GM18517 (cell line): ENCODE measurements at regions not wholly inside any gene's neighbourhood (a gene's known extent, or its start where the extent isn't known, plus 50 kb on each side); places are given as distances from the start of the nearest gene placed in this dataset.
"Not testable (repeated sequence)": the region's sequence is repeated elsewhere in the genome, so short reads cannot be mapped to it uniquely, and the experiment has no call there.

Experiments
- ATAC-seq: cut with Tn5 transposase; IDR thresholded peaks from one replicate; pipeline ENCODE4 v1.9.1; 2021; ENCODE audit warnings: mild to moderate bottlenecking, moderate library complexity; ENCODE audit not compliant: unreplicated experiment

DNA sequence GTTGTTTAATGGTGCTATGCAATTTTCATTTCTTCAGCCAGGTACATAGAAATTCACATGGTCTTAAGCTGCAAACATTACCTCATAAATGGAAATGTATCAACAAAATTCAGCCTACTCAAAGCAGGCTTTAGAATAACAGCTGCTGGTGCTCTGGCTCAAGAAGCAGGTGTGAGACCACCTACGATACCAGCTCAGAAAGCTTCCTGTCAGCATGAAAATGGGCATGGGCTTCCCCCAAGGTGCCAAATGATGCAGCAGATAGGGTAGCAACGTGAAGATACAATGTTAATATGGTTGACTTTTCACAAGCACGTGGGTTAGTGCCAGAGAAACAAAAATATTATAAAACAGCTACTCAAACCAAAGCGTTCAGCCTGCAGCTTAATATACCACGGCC is 343.4 kb upstream of the PRICKLE1 start:
- ATAC-seq = no peak

DNA sequence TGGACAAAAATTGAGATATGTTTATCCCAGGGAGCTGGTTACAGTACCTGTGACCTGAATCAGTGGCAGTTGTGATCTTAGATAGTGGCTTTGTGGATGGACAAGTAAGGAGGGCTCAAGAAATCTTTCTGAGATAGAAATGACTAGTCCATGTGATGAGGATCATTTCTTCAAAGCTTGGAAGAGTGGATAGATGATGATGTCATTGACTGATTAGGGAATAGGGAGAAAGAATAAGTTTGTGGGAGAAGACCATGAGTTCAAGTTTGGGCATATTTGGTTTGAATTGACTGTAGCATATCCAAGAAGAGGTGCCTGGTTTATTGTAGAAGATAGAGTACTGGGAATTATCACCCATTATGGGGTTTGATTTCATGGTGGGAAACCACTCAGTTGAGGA is 336.7 kb upstream of the PRICKLE1 start:
- no peak for ATAC-seq

DNA sequence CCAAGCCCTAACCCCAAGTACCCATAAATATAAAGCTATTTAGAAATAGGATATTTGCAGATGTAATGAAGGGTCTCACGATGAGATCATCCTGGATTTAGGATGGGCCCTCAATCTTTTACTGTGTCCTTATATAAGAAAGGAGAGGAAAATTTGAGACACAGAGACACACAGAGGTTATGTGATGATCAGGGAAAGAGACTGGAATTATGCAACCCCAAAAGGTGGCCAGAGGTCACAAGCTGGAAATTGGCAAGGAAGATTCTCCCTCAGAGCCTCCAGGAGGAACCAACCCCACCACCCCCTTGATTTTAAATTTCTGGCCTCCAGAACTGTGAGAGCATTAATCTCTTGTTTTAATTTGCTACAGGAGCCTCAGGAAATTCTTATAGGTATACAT is 334.9 kb upstream of the PRICKLE1 start:
- ATAC-seq = no peak

DNA sequence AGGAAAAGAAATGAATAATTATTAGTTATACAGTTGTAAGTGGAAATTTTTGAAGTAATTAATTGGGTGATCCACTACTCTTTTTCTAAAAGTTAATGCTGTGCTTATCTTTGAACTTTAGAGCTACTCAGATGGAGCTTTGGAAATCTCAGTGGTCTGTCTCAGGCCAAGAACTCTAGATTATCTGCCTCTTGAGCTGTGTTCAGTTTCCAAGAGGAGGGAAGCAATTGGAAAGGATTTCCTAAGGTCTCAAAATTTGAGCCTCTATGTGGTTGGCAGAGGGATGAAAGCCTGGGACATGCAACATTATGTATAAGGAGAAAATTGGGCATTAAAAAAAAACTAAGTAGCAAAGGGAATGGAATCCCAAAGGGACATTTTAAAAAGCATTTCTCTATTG is 334.0 kb upstream of the PRICKLE1 start:
- ATAC-seq = no peak

DNA sequence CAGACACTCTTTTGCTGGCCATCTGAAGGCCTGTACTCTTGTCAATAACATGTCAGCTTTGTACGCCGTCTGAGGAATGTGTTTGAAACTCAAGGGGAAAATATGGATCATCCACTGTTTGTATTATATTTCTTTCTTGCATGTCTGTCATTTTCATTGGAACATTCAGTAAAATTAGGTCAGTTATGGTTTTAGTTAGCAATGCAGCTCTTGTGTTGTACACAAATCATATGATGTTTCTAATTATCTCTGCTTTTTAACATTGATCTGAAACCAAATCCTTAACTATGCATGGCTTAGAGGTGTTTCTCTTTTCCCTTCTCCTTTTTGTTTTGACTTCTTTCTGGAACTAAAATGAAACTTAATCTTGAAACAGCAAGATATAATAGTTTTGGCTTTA is 333.6 kb upstream of the PRICKLE1 start:
- no peak for ATAC-seq

DNA sequence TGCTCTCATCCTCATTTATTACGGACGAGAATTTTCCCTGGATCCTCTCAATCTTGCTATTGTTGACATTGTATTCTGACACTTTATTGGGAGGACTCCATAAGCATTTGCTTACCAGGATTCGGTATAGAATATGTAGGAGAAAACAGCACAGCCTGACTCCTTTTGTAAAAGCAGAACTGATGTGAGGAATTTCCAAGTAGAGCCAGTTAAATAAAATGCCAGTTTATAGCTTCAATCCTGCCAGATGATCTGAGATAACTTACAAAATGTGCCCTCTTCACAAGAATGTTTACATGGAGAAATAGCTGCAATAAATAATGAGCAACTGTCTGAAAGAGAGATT is 332.9 kb upstream of the PRICKLE1 start:
- no peak for ATAC-seq

DNA sequence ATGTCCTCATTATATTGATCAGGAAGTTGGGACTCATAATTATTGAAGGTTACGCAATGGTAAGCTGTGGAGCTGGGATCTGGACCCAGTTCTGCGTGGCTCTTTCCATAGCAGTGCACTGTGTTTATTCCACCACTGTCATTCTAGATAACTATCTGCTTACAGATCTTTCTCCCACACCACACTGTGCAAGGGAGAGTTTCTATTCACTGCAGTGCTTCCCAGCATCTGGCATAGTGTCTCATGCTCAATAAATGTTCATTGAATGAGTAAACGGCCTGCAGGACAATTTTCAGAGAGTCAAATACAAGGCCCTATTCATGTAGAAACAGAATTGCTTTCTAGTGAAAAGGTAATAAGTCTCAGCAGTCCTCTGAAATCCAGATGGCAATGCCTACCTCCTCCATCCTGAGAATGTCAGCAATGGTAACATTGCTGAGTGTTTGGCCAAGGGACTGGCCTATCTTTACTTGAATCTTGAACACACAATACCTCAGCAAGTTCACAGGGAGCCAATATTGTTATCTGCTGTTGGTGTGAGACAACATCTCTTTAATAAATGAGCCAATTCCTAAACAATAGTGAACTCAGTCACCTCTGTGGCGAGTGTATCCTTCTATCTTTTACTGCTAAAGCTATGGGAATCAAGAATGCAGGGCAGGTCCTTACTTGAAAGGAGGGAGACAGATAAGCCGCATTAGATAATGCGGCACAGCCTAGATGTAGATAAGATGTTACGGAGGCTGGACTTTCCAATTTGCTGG is 332.4 kb upstream of the PRICKLE1 start:
- ATAC-seq = no peak

DNA sequence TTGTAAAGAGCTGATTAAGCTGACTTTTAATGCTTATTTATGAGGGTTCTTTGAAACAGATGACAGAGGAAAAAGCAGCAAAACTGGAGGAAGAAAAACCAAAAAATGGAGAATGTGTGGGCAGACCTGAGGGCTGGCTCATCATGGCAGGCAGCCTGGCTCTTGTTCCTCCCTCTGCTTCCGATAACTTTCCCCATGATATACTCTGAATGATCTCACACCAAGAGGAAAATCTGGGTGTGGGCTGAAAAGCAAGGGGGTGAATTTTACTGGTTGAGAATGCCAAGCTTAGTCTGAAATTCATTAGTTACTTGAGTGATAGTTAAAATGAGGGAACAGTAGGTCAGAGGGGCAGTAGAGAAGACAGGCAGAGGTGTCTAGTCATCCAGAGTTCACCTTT is 330.1 kb upstream of the PRICKLE1 start:
- ATAC-seq = no peak

DNA sequence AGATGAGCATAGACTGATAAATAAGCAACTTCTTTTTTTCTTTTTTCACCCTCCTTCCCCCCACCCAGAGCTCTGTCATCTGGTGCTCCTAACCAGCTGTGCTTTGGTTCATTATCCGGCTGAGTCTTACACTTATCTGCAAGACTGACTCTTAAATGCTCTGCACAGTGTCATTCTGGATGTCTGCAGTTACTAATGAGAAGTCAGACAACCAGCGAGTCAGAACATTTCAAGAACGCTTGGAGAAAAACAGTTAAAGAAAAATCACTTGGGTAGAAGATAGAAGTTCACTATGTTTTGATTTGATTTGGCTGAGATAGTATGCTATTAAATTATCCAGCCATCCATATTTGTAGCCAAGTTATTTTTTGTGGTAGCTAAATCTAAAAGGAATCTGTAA is 328.9 kb upstream of the PRICKLE1 start:
- ATAC-seq = no peak

DNA sequence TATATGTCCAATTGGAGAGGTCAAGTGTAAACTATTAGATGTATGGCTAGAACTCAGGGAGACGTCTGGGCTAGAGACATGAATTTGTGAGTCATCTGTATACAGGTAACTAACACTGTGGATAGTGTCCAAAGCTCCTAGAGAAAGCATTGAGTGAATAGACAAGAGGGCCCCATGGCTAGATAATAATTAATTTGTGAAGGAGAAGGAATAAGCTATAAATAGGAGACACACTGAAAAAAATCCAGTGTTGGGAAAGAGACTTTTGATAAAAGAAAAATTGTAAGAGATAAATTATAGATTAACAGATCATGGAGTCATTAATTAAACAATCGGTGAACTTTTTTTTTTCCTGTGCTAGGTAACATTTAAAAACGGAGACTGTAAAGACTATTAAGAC is 326.6 kb upstream of the PRICKLE1 start:
- no peak for ATAC-seq

DNA sequence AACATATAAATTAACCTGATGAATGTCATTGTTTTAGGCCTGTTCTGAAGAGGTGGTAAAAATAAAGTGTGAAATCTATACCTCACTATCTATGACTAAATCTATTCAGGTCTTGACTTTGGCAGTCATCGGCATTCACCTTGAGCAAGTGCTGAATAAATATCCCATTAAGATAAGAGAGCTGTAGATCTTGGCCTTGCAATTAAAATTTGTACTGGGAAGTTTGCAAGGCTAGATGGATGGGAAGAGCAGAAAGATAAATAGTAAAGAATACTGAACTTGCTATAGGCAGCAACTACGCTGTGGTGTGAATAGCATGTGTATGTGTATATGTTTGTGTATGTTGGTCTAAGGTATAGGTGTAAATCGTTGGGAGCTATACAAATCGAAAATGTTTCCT is 325.9 kb upstream of the PRICKLE1 start:
- ATAC-seq = no peak

DNA sequence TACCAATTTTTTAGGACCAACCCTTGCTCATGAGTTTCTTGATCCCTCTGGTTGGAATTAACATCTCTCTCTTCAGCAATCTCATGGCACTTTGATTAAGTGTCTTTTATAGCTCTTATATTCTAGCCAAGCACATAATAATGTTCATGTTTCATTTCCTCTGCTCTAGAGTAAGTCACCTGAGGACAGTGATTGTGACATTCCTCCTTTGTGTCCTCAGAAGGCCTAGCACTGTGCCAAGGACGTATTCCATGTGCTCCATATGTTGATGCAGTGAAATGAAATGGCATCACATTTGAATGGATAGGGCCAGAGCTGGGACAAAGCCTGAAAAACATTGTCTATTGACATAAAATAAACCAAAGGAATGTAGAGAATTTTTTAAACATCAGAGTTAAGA is 322.8 kb upstream of the PRICKLE1 start:
- ATAC-seq = no peak

DNA sequence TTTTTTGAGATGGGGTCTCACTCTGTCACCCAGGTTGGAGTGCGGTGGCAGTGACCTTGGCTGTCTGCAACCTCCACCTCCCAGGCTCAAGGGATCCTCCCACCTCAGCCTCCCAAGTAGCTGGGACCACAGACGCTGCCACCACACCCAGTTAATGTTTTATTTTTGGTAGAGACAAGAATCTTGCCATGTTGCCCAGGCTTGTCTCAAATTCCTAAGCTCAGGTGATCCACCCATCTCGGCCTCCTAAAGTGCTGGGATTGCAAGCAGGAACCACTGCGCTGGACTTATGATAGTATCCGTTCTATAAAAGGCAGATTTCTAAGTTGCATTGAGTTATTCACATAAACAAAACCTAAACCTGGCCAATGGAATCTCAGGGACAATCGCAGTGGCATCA is 321.1 kb upstream of the PRICKLE1 start:
- ATAC-seq = no peak

DNA sequence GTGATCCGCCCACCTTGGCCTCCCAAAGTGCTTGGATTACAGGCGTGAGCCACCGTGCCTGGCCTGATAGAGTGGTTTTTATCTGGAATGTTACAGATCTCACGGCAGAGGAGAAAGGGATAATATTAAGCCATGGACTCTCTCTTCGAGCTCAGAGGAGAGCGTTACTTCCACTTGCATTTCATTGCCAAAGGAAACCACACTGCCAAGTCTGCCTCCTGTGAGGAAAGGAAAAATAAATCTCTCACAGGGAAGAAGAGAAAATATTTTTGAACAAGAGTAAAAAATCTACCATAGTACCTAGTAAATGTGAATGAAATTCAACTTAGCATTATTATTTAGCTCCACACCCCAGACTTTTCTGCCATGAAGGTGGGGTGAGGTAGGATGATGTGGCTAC is 319.2 kb upstream of the PRICKLE1 start:
- no peak for ATAC-seq

DNA sequence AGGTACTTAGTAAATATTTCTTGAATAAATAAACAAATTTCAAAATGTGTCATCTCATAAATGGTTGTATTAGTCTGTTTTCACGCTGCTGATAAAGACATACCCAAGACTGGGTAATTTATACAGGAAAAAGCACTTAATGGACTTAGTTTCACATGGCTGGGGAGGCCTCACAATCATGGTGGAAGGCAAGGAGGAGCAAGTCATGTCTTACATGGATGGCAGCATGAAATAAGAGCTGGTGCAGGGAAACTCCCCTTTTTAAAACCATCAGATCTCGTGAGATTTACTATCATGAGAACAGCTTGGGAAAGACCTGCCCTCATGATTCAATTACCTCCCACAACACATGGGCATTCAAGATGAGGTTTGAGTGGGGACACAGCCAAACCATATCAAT is 317.3 kb upstream of the PRICKLE1 start:
- not testable (repeated sequence) for ATAC-seq

DNA sequence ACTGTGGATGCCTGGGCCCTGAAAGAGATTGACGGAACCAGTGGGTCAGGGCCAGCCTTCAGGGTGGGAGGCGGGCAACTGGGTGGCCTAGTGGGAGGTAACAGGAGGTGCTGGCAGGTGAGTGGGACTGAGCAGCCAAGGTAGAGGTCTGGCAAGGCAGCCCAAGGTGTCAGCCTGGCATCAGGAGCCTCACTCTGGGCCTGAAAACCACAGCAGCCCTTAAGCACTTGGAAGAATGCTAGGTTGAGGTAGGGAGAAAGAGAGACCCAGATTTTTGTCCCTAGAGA is 315.8 kb upstream of the PRICKLE1 start:
- ATAC-seq = no peak

DNA sequence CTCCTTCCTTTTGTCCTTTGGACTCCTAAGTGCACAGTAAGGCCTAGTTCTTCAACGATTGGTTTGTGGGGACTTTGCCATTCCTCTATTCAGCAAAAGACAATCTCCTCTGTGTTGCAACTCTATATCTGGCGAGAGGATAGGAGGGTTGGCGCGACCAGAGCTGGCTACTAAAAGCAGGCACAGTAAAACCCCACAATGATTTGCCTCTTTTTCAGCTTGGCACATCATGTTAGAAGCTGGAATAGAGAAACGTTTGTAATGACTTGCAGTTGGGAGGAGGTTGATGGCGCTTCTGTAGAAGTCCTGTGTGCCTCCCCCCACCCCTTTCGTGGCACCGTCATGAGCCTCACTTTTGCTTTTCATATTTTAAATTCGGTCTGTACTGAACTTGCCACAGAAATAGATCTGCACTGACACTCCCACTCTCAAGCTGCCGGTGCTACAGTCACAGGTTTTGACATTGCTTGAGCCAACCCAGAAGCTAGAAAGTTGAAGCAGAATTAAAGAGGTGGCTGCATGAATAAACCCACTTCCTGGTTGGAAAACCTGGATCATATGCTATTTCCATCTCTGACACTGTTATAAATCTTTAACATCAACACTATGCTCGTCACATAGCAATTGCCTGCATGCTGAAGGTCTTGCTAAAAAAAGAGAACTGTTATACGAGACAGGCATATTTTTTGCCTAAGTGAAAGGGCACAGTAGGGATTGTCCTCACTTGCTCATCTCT is 315.3 kb upstream of the PRICKLE1 start:
- ATAC-seq = no peak

DNA sequence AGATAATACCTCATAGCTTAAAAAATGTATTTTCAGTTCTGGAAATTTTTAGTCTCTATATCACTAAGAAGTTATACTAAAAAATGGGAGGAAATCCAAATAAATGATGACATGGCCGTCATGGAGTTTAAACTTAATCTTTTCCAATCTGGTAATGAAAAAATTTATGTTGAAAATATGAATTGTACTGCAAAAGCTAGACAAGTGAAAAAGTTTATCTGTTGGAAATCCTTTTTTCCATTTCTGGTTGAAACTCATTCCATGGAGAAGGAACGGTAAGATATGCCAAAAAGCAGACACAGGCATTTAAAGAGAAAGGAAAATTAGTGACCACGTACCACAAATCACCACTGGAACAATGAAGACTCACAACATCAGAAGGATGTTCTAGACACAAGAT is 314.2 kb upstream of the PRICKLE1 start:
- no peak for ATAC-seq

DNA sequence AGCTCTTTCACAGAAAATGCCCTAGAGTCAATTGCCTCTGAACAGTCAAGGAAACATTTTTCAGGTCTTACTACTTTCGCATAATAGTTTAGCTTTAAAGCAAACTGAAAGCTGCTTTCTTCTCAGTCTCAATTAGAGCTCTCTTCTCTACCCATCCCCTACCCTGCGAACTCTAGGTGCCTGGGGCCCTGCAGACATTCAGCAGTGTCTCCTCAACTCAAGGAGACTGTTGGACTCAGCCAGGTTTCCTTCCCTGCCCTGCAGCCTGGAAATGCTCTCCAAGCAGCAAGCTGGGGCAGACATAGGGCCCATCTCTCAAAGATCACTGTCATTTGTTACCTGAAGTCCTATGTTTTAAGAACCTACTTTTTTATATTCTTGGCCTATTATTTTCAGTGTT is 312.5 kb upstream of the PRICKLE1 start:
- ATAC-seq = no peak

DNA sequence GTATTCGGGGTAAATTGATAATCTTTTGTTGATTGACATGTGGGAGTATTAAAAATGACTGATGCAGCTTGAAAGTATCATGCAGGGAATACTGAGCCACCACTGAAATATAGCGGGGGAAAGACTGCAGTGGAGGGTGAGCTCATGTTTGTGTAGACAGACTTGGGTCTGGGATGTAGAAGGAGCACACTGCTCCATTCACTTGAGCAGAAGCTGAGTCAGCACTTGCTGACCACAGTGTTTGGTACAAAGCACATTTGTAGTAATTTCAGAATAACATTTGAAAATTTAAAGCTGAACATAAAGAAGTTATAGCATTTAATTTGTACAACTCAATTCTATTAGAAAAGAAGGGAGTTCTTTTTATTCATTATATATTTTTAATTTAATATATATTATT is 304.3 kb upstream of the PRICKLE1 start:
- no peak for ATAC-seq

DNA sequence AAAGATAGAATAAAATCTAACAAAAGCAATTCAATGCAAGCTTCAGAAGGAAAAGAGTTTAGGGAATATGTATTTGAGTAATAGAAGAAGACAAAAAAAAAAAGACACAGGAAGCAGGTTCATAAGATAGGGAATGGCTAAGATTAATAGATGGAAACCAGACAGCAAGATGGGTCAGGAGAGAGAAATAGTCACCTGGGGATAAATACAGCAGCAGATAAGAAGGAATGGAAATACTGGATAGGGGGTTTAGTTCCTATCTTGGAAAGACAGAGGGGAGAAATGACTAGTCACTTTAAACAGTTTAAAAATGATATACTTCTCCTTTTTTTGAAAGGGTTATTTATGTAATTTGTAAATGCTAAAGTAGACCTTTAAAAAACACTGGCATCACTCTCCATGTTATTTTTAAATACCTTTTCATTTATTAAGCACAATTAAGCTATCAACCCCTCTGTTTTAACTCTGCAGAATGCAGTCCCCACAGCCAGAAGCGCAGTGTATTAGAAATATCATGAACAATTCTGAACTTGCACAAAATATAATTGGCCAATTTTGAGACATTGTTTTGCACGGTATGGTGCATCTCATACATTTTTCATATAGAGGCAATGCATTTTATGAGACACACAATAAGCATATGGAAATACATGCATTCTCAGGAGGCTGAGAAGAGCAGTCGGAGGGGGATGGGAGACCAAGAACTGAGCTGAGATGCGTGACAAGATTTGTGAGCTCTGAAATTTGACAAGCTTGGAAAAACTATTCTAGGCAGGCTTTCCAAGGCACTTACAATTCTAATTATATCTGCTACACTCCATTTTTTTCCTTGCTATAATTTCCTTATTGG is 303.4 kb upstream of the PRICKLE1 start:
- ATAC-seq = no peak

DNA sequence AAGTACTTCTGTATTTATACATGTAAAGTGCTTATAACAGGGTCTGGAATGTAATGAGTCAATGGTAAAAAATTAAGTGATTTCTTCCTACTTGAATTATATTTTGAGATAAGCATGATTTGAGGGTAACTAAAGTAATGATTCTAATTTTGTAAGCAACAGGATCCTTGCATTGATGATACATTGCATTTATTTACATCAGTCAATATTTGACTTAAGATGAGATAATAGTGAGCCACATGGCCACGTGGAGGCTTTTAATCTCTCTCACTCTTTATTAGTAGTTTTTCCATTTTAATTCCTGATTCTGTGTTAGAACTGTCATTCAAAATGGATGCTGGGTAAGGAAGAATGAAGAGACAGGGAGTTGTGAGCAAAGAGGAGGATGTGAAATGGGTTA is 298.1 kb upstream of the PRICKLE1 start:
- ATAC-seq = no peak
